ENCODE measurements at regions not wholly inside any gene's neighbourhood (a gene's known extent, or its start where the extent isn't known, plus 50 kb on each side); places are given as distances from the start of the nearest gene placed in this dataset.
"Not testable (repeated sequence)": the region's sequence is repeated elsewhere in the genome, so short reads cannot be mapped to it uniquely, and the experiment has no call there.

DNA sequence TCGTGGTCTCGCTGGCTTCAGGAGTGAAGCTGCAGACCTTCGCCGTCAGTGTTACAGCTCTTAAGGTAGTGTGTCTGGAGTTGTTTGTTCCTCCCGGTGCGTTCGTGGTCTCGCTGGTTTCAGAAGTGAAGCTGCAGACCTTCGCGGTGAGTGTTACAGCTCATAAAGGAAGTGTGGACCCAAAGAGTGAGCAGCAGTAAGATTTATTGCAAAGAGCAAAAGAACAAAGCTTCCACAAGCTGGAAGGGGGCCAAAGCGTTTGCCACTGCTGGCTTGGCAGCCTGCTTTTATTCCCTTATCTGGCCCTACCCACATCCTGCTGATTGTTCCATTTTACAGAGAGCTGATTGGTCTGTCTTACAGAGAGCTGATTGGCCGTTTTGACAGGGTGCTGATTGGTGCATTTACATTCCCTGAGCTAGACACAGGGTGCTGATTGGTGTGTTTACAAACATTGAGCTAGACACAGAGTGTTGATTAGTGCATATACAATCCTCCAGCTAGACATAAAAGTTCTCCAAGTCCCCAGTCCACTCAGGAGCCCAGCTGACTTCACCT, 1256.0 kb downstream of the STIM2 start:
- DNase-seq, result not testable (repeated sequence)

DNA sequence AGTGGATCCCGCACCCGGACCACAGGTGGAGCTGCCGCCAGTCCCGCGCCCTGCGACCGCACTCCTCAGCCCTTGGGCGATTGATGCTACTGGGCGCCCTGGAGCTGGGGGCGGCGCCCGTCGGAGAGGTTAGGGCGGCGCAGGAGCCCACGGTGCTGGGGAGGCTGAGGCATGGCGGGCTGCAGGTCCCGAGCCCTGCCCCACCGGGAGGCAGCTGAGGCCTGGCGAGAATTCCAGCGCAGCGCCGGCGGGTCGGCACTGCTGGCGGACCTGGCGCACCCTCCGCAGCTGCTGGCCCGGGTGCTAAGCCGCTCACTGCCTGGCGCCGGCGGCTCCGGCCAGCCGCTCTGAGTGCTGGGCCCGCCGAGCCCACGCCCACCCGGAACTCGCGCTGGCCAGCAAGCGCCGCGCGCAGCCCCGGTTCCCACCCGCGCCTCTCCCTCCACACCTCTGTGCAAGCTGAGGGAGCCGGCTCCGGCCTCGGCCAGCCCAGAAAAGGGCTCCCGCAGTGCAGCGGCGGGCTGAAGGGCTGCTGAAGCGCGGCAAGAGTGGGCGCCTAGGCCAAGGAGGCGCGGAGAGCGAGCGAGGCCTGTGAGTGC, 1256.5 kb downstream of the STIM2 start:
- no peak for DNase-seq

GRCh38 chr4:28146191-28146590, 1285.5 kb downstream of the STIM2 start:
- no peak for DNase-seq

DNA sequence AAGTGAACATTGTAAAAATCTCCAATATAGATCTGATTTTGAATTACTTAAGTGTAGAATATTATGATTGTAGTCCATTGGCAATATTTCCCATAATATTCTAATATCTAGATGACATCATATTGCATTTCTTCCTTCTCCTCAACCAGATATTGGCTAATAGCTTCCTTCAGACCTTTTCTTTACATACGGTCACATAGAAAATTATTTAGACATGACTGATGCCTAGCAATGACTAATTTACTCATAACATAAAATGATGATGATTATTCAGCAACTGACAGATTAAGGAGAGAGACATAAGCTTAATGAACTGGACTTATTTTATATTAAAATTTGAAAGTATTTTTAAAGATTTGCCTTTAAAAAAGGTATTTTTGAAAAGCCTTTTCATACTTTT, 1287.6 kb downstream of the STIM2 start:
- no peak for DNase-seq

- no peak for DNase-seq
These were observed 1289.1 kb downstream of the STIM2 start for GRCh38 chr4:28149762-28150161.

DNA sequence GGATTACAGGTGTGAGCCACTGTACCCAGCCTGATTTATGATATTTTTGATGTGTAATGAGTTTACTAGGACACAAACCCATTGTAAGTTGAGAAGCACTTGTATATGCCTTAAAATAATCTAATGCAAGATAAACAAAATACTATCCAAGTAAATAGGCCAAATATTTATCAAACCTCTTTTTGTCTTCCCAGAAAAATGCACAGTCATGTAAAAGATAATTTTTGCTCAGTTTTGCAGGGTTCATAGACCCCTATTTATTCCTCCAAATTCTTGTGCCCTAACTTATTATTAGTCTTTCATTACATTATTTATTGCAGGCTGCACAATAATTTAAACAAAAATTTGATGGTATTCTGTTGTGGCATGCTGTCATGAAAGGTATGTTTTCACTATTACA, 1290.7 kb downstream of the STIM2 start:
- DNase-seq, result no peak

DNA sequence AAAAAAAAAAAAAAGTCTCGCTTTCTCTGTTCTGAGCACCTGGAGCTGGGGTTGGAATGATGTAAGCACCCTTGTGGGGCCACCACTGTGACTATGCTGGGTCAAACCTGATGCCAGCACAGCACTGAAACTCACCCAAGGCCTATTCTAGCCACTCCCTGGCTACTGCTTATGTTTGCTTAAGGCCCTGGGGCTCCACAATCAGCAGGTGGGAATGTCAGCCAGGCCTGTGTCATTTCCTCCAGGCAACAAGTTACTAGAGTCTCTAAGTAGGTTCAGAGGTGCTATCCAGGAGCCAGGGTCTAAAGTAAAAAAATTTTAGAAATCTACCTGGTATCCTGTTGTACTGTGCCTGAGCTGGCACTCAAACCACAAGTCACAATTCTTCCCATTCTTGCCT, 1306.8 kb downstream of the STIM2 start:
- DNase-seq, result no peak

DNA sequence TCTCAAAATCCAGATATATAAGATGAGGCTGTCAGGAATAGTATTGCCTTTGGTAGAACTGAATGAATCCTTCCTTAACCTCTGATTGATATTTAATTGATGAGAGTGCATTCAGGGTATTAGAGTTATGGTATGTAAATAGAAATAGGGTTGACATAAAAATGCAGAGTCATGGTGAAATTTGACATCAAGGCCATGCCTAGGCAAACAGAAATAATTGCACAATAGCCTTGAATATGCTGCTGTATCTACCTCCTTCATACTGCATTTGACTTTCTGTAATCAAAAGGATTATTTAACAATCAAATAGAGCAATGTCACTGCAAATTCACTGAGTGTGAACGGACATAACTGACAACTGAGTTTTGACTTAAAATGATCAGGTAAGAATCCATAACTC, 1316.3 kb downstream of the STIM2 start:
- DNase-seq, result no peak

DNA sequence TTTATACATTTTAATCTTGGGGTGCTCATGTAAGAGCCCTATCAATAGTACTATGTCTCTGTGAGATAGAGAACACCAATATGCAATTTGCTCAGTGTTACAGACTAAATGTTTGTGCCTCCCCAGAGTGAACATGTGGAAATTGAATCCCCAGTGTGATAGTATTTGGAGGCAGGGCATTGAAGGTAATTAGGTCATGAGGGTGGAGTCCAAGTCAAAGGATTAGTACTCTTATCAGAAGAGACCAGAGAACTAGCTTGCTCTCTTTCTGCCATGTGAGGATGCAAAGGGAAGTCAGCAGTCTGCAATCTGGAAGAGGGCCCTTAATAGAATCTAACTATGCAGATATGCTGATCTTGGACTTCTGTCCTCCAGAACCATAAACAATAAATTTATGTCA, 1317.0 kb downstream of the STIM2 start:
- no peak for DNase-seq

- DNase-seq, result no peak
These were observed 1318.5 kb downstream of the STIM2 start for GRCh38 chr4:28179126-28179525.

DNA sequence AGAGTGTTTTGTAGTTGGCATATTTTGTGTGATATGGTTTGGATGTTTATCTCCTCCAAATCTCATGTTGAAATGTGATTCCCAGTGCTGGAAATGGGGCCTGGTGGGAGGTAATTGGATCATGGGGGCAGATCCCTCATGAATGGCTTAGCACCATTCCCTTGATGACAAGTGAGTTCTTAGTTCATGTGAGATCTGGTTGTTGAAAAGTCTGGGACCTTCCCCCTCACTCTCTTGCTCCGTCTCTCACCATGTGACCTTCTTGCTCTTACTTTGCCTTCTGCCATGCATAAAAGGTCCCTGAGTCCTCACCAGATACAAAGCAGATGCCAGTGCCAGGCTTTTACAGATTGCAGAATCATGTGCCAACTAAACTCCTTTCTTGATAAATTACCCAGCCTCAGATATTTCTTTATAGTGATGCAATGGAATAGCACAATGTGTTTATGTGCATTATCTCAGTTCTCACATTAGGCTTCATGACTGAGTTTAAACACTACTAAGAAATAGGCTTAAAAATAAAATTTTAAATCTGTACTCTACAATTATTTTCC, 1348.8 kb downstream of the STIM2 start:
- DNase-seq, result no peak

DNA sequence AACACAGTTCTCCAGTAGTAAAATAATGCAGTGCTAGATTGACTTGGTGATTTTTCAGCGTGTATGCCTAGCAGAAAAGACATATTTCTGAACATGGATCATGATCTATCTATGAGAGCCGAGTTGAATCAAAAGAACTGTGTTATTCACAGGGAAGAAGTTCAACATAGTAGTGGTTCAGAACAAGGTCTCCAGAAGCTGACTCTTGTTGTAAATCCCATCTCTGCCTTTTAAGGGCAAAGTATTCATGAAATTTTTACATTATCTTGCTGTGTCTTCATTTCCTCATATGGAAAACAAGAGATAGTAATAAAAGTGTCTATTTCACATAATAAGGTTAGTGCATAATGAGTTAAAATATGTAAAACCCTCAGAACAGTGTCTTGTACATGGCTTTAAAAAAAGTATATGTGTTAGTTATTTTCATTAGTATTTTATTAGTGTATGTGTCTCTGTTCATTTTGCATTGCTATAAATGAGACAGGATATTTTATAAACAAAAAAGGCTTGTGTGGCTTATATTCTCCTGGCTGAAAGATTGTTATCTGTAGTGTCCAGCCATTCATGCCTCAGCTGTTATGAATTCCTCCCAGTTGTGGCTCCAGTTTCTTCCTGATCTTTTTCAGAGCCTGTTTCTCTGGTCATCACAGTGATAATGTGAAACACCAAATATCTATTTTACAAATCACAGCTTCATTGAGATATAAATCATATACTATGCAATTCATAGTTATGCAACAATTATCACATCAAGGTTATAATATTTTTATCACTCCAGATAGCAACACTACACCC, 1351.2 kb downstream of the STIM2 start:
- DNase-seq, result no peak

DNA sequence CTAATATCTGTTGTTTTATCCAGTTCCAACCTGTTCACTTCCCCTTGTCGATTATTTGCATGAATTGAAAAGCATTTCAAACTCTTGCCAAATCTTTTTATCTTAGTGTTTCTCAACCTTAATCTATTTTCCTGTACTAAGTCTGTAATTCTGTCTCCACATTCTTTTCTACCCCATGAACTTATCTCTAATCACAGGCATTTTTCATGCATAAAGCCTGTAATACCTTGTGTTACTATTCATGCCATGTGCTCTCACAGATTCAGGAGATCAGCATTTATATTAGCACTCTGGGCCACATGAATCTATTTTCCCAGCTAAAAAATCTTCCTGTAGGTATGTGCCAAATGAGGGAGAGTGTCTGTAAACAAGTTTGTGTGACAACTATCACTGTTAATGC, 1360.9 kb downstream of the STIM2 start:
- no peak for DNase-seq

DNA sequence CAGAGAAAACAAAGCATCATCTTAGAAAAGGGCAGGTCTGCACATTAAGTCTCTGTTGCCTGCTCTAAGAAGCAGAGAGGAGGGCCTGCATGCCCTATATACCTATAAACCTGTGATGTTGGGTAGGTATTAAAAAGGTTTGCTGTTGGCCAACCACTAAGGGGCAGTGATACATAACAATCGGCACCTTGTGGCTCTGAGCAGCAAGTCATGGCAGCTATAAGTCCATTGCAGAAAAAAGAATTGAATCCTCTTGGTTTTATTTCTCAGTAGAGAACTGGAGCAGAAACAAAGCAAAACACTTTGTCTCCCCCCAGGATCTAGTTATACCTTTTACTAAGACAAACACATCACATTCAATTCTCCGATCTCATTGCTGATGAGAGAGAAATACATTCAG, 1364.4 kb downstream of the STIM2 start:
- DNase-seq, result no peak

DNA sequence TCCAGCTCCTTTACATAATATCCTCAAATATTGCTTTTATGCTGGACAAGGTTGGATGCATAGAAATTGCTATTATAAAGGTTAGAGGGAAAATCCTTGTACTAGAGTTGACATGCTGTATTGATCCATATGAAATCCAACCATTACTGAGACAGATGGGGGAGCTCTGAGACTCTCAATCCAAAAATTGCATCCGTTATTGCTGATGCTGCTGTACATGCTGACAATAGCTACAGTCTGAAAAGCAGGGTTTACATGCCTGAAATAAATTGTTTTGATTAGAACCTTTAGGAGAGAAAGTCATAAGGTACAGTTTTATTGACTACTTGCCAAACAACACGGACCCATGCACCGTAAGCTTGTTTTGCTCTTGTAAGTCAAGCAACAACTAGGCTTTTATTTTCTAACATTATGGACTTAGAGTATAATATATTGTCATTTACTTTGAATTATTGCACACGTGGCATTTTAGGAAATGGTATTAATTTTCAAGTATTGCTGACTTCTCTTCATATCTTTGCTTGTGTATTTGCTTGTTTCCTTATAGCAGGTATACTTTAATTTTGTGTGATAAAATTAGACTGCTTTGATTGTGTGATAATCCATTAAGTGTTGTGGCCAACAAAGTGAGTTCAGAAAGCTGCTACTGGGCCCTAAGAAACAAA, 1365.2 kb downstream of the STIM2 start:
- no peak for DNase-seq

GRCh38 chr4:28226962-28227361, 1366.3 kb downstream of the STIM2 start:
- no peak for DNase-seq

DNA sequence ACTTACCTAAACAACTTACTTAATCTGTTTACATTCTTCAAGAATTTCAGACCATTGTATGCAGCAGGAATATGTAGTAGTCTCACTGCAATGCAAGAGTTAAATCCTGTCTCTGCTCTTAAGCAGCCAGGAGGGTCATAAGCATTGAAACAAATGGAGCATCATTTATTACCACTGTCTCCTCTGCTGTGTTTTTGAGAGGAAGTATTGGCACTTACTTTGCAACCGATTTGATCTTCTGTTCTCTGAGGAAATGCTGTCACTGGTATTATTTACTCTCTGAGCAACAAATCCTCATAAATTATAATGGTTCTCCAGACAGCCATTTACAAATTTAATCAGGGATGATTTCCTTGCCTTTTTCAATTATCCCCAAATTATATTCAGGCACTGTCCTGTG, 1367.1 kb downstream of the STIM2 start:
- no peak for DNase-seq

- DNase-seq, result no peak
These were observed 1368.2 kb downstream of the STIM2 start for GRCh38 chr4:28228561-28229491.

DNA sequence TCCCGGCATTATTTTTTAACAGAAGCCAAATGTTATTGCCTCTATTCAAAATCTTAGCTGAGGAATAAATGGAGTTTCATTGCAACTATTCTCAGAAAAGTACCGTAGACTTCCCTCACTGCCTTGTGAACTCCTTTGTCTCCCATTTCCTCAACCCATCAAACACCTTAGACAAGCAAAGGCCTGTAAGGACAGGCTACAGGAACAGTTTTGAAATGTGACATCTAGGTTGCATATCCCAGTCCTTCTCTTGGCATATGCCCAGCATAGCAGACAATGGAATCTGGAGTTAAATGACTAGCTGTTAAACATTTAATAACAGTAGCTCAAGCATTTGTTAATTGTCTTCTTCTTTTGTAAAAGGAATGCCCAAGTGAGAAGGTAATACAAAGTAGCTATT, 1371.7 kb downstream of the STIM2 start:
- DNase-seq, result no peak

- DNase-seq, result no peak
These were observed 1372.3 kb downstream of the STIM2 start for GRCh38 chr4:28232951-28233350.

DNA sequence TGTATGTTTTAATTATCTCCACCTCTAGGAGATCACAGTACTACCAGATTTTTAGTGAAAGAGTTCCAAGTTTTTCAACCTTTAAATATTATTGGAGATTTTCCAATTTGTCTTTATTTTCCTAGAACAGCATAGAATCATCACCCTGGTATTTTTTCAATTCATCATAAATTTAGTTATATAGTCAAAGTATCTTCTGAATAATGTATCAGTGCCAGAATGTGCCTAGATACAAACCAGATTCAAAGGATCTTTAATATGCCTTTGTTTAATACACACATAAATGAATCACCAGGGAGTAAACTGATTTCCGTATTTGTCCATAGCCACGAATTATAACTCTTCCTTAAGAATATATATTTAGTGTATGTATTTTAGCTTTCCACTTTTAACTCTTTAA, 1373.1 kb downstream of the STIM2 start:
- no peak for DNase-seq

- no peak for DNase-seq
These were observed 1378.2 kb downstream of the STIM2 start for GRCh38 chr4:28238876-28239275.

DNA sequence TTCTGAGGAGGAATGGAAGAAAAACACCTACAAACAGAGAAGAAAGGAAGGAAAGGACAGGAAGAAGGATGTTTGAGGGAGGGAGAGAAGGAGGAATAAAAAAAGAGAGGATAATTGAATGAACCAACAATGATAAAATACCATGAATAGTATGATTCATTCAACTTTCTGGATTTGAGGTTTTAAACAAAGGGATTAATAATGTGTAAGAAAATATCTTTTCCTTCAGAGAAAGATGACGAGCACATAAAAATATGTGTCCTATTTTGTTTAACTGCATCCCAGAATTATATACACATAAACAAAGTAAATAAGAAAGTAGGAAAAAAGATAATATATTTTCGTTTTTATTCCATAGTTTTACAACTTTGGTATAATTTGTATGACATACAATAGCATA, 1380.4 kb downstream of the STIM2 start:
- DNase-seq, result no peak

All from activated T-cell treated with anti-CD3 and anti-CD28 coated beads, Interleukin-2, amount 50 U/mL, for 1 hour (primary cell).